HG03045 (cell line): ENCODE measurements at regions not wholly inside any gene's neighbourhood (a gene's known extent, or its start where the extent isn't known, plus 50 kb on each side); places are given as distances from the start of the nearest gene placed in this dataset.
A peak's percentile ranks its signal among the peaks of the same experiment; 100 is the strongest.

Source experiments
- ATAC-seq: cut with Tn5 transposase; IDR thresholded peaks from one replicate; pipeline ENCODE4 v1.9.1; 2021; ENCODE audit warnings: mild to moderate bottlenecking, moderate library complexity; ENCODE audit not compliant: unreplicated experiment

- ATAC-seq, result no peak
Measured at GRCh38 chr4:74878323-74878722, 54.6 kb upstream of the PARM1 start.

DNA sequence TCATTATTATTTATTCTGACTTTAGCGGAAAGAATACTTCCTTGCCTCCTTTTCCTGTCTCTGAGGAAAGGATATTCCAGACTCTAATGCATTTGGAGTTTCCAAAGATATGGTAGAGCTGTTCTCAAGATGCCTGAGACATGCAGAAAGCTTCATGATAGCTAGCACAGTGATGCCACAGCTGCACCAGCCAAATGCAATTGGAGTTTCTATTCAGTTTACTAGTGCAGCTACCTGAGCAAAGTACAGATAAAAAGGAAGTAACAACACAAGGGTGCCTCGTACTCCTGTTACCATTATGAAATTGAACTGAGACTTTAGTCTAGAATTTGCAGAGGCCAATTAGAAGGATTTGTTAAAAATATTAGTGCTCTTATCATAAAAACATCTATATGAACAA, 57.5 kb upstream of the PARM1 start:
- no peak for ATAC-seq

DNA sequence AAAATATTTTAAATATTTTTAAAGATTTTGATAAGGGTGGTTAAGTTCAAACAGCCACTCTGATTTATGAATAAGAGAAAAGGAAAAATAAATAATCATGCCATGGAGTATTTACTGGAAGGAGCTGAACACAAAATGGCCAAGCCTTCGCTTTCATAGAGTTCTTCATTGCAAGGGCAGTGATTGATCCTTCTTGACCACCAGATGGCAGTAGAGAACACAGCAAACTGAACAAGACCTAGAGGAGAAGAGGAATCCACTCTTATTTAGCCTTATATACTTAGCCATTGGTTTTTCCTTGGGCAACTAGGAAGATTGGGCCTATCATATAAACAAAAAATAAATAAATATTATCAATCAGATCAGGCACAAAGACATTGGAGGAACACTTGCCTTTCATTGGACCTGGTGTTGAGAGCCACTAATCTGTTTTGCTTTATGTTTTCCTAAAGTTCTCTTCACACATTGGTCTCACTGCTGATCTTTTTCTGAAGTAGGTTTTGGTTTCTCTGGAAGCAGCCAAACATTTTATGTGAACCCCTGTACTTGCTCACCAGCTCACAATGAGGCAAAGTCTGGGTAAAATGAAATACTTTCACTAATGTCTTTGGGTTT, 58.1 kb upstream of the PARM1 start:
- no peak for ATAC-seq

- peak; percentile 95 for ATAC-seq
Measured at GRCh38 chr4:74873545-74874301, 59.2 kb upstream of the PARM1 start.

DNA sequence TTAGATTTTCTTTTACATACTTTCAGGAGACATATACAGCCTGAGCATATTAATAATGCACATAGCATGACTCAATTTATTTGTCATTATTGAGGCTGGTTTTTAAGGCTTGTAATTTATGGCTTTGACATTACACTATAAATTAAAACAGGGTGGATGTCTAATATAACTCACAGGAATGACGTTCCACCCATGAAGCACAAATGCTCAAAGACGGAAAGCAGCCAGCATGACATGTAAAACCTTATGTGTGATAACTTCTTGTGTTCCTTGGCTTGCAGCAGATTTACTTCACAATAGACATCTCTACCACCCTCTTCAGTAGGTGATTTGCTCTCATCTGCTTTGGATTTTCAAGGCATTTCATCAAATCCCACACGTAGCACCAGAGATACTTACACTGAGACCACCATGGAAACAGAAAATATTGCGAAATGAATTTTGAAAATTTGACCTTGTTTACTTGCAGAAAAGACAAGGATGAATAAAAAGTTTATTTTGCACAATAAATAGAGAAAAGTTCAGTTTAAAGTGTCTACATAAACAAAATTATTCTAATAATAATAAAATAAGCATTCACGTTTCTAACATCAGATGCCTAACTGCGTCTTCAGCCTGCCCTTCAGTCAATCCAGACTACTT, 64.7 kb upstream of the BTC start:
- no peak for ATAC-seq

DNA sequence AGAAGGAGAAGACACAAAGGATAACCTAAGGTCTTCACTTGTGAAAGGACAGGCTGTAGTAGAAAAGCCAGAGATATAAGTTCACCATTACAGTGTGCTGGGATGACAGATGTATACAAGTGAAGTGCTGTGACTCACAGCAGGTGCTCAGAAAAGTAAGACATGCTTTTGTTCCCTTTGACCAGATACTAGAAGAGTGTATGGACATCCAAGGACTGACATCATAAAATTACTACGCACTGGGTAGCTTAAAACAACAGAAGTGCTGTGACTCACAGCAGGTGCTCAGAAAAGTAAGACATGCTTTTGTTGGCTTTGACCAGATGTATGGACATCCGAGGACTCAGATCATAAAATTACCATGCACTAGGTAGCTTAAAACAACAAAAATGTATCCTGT, 61.6 kb upstream of the BTC start:
- ATAC-seq, result no peak

GRCh38 chr4:74848774-74849173, 54.5 kb upstream of the BTC start:
- no peak for ATAC-seq

DNA sequence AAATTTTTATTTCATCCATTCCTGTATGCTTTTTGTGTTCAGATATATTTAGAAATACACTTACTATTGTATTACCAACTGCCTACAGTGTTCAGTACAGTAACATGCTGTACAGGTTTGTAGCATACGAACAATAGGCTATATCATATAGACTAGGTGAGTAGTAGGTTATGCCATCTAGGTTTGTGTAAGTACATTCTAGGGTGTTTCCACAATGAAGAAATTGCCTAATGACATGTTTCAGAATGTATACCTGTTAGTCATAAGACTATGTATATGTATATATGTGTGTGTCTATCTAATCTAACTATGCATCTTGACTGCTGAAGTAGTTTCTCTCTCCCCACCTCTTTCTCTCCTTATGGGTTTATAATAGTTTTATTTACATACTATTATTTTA, 51.5 kb upstream of the BTC start:
- ATAC-seq, result no peak
